ENCODE measurements at regions not wholly inside any gene's neighbourhood (a gene's known extent, or its start where the extent isn't known, plus 50 kb on each side); places are given as distances from the start of the nearest gene placed in this dataset.

GRCh38 chr4:121554382-121554781, 142.4 kb downstream of the ANXA5 start:
- no peak overlapping the region for H3K27ac ChIP-seq (ENCODE audit: low read length)
- no peaks in the 10 kb centered on the region for H3K79me2 ChIP-seq (ENCODE audit: low read length)
- H3K9me2 ChIP-seq (replicated peaks; ENCODE audit: insufficient read depth, low read length) = no peaks in the 10 kb centered on the region
- DNase-seq = no peak
- no peak overlapping the region for H2AFZ ChIP-seq (ENCODE audit: low read length)
- H3K36me3 ChIP-seq (ENCODE audit: insufficient read depth, low read length) = no peaks in the 10 kb centered on the region
- H3K27me3 ChIP-seq (ENCODE audit: low read length) = no peaks in the 10 kb centered on the region; the same call in 1 of the 2 replicates
- H3K4me3 ChIP-seq (ENCODE audit: low read length) = no peak overlapping the region
- H3K4me1 ChIP-seq (ENCODE audit: low read length) = no peaks in the 10 kb centered on the region
- no peak overlapping the region for H3K4me2 ChIP-seq (ENCODE audit: low read depth, low read length, poor library complexity, severe bottlenecking)
- H3K9ac ChIP-seq (ENCODE audit: low read length) = no peak overlapping the region
- H3K9me3 ChIP-seq (ENCODE audit: low read length) = no peaks in the 10 kb centered on the region
- no peaks in the 10 kb centered on the region for H4K20me1 ChIP-seq (ENCODE audit: insufficient read depth, low read depth, low read length)

- H3K4me1 ChIP-seq (ENCODE audit: low read length) = no peaks in the 10 kb centered on the region
- no peaks in the 10 kb centered on the region for H3K9me2 ChIP-seq (replicated peaks; ENCODE audit: insufficient read depth, low read length)
- no peak overlapping the region for H2AFZ ChIP-seq (ENCODE audit: low read length)
- no peak overlapping the region for H3K4me3 ChIP-seq (ENCODE audit: low read length)
- no peaks in the 10 kb centered on the region for H3K36me3 ChIP-seq (ENCODE audit: insufficient read depth, low read length)
- DNase-seq = no peak
- H3K9ac ChIP-seq (ENCODE audit: low read length) = no peak overlapping the region
- no peaks in the 10 kb centered on the region; the same call in 1 of the 2 replicates for H3K27me3 ChIP-seq (ENCODE audit: low read length)
- H3K9me3 ChIP-seq (ENCODE audit: low read length) = no peaks in the 10 kb centered on the region
- H4K20me1 ChIP-seq (ENCODE audit: insufficient read depth, low read depth, low read length) = no peaks in the 10 kb centered on the region
- no peak overlapping the region for H3K4me2 ChIP-seq (ENCODE audit: low read depth, low read length, poor library complexity, severe bottlenecking)
- no peak overlapping the region for H3K27ac ChIP-seq (ENCODE audit: low read length)
- no peaks in the 10 kb centered on the region for H3K79me2 ChIP-seq (ENCODE audit: low read length)
Measured at GRCh38 chr4:121551881-121552280, 144.9 kb downstream of the ANXA5 start.

GRCh38 chr4:121551271-121551670, 145.5 kb downstream of the ANXA5 start:
- no peaks in the 10 kb centered on the region for H3K4me1 ChIP-seq (ENCODE audit: low read length)
- H3K9me3 ChIP-seq (ENCODE audit: low read length) = no peaks in the 10 kb centered on the region
- no peak overlapping the region for H3K4me2 ChIP-seq (ENCODE audit: low read depth, low read length, poor library complexity, severe bottlenecking)
- no peak overlapping the region for H2AFZ ChIP-seq (ENCODE audit: low read length)
- H3K9ac ChIP-seq (ENCODE audit: low read length) = no peak overlapping the region
- DNase-seq = no peak
- H4K20me1 ChIP-seq (ENCODE audit: insufficient read depth, low read depth, low read length) = no peaks in the 10 kb centered on the region
- H3K4me3 ChIP-seq (ENCODE audit: low read length) = no peak overlapping the region
- H3K27me3 ChIP-seq (ENCODE audit: low read length) = no peaks in the 10 kb centered on the region
- no peaks in the 10 kb centered on the region for H3K9me2 ChIP-seq (replicated peaks; ENCODE audit: insufficient read depth, low read length)
- H3K36me3 ChIP-seq (ENCODE audit: insufficient read depth, low read length) = no peaks in the 10 kb centered on the region
- H3K27ac ChIP-seq (ENCODE audit: low read length) = no peak overlapping the region
- H3K79me2 ChIP-seq (ENCODE audit: low read length) = no peaks in the 10 kb centered on the region

DNA sequence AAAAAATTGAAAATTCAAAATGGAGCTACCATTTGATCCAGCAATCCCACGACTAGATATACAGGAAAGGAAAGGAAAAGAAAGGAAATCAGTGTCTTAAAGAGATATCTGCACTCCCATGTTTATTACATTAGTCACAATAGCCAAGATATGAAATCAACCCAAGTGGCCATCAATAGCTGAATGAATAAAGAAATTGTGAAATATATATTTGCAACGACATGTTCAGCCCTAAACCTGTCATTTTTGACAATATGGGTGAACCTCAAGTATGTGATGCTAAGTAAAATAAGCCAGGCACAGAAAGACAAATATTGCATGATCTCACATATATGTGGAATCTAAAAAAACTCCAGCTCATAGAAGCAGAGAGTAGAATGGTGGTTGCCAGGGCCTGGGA, 155.1 kb downstream of the ANXA5 start:
- H4K20me1 ChIP-seq (ENCODE audit: insufficient read depth, low read depth, low read length) = no peaks in the 10 kb centered on the region
- no peaks in the 10 kb centered on the region for H3K79me2 ChIP-seq (ENCODE audit: low read length)
- H3K36me3 ChIP-seq (ENCODE audit: insufficient read depth, low read length) = no peaks in the 10 kb centered on the region
- H3K4me2 ChIP-seq (ENCODE audit: low read depth, low read length, poor library complexity, severe bottlenecking) = no peak overlapping the region
- no peak overlapping the region for H2AFZ ChIP-seq (ENCODE audit: low read length)
- DNase-seq = no peak
- H3K27ac ChIP-seq (ENCODE audit: low read length) = no peak overlapping the region
- H3K9ac ChIP-seq (ENCODE audit: low read length) = no peak overlapping the region
- H3K4me1 ChIP-seq (ENCODE audit: low read length) = no peaks in the 10 kb centered on the region
- no peaks in the 10 kb centered on the region for H3K27me3 ChIP-seq (ENCODE audit: low read length)
- H3K9me2 ChIP-seq (replicated peaks; ENCODE audit: insufficient read depth, low read length) = no peaks in the 10 kb centered on the region
- no peaks in the 10 kb centered on the region for H3K9me3 ChIP-seq (ENCODE audit: low read length)
- no peak overlapping the region for H3K4me3 ChIP-seq (ENCODE audit: low read length)

GRCh38 chr4:121535351-121535750, 154.5 kb upstream of the QRFPR start:
- DNase-seq = no peak
- no peak overlapping the region for H3K27ac ChIP-seq (ENCODE audit: low read length)
- no peaks in the 10 kb centered on the region for H3K4me1 ChIP-seq (ENCODE audit: low read length)
- no peak overlapping the region for H3K4me3 ChIP-seq (ENCODE audit: low read length)
- no peaks in the 10 kb centered on the region for H3K79me2 ChIP-seq (ENCODE audit: low read length)
- no peaks in the 10 kb centered on the region for H4K20me1 ChIP-seq (ENCODE audit: insufficient read depth, low read depth, low read length)
- H3K9me2 ChIP-seq (replicated peaks; ENCODE audit: insufficient read depth, low read length) = no peaks in the 10 kb centered on the region
- no peak overlapping the region for H3K4me2 ChIP-seq (ENCODE audit: low read depth, low read length, poor library complexity, severe bottlenecking)
- no peaks in the 10 kb centered on the region for H3K36me3 ChIP-seq (ENCODE audit: insufficient read depth, low read length)
- H3K27me3 ChIP-seq (ENCODE audit: low read length) = no peaks in the 10 kb centered on the region
- no peak overlapping the region for H3K9ac ChIP-seq (ENCODE audit: low read length)
- H3K9me3 ChIP-seq (ENCODE audit: low read length) = no peaks in the 10 kb centered on the region
- H2AFZ ChIP-seq (ENCODE audit: low read length) = no peak overlapping the region

- Histone ChIP-seq H3K4me3 (ENCODE audit: low read length) (no peak overlapping the region), H3K9me3 (ENCODE audit: low read length) (no peaks in the 10 kb centered on the region), H3K4me1 (ENCODE audit: low read length) (no peaks in the 10 kb centered on the region), H2AFZ (ENCODE audit: low read length) (no peak overlapping the region), H3K9me2 (replicated peaks; ENCODE audit: insufficient read depth, low read length) (no peaks in the 10 kb centered on the region), H3K27ac (ENCODE audit: low read length) (no peak overlapping the region), H3K79me2 (ENCODE audit: low read length) (no peaks in the 10 kb centered on the region), H3K27me3 (ENCODE audit: low read length) (no peaks in the 10 kb centered on the region), H4K20me1 (ENCODE audit: insufficient read depth, low read depth, low read length) (no peaks in the 10 kb centered on the region), H3K4me2 (ENCODE audit: low read depth, low read length, poor library complexity, severe bottlenecking) (no peak overlapping the region), H3K36me3 (ENCODE audit: insufficient read depth, low read length) (no peaks in the 10 kb centered on the region), H3K9ac (ENCODE audit: low read length) (no peak overlapping the region)
- DNase-seq = no peak
Measured at GRCh38 chr4:121534187-121534586, 153.4 kb upstream of the QRFPR start.

GRCh38 chr4:121526509-121526908, 145.7 kb upstream of the QRFPR start:
- Histone ChIP-seq H3K9me3 (ENCODE audit: low read length) (no peaks in the 10 kb centered on the region), H2AFZ (ENCODE audit: low read length) (no peak overlapping the region), H4K20me1 (ENCODE audit: insufficient read depth, low read depth, low read length) (no peaks in the 10 kb centered on the region), H3K4me1 (ENCODE audit: low read length) (no peaks in the 10 kb centered on the region), H3K27me3 (ENCODE audit: low read length) (no peaks in the 10 kb centered on the region), H3K9ac (ENCODE audit: low read length) (no peak overlapping the region), H3K9me2 (replicated peaks; ENCODE audit: insufficient read depth, low read length) (no peaks in the 10 kb centered on the region), H3K27ac (ENCODE audit: low read length) (no peak overlapping the region), H3K4me2 (ENCODE audit: low read depth, low read length, poor library complexity, severe bottlenecking) (no peak overlapping the region), H3K36me3 (ENCODE audit: insufficient read depth, low read length) (no peaks in the 10 kb centered on the region), H3K79me2 (ENCODE audit: low read length) (no peaks in the 10 kb centered on the region), H3K4me3 (ENCODE audit: low read length) (no peak overlapping the region)
- DNase-seq = no peak

GRCh38 chr4:121519236-121519838, 138.5 kb upstream of the QRFPR start:
- no peak overlapping the region for H3K9ac ChIP-seq (ENCODE audit: low read length)
- no peaks in the 10 kb centered on the region for H3K4me1 ChIP-seq (ENCODE audit: low read length)
- no peaks in the 10 kb centered on the region for H3K36me3 ChIP-seq (ENCODE audit: insufficient read depth, low read length)
- no peak for DNase-seq
- H4K20me1 ChIP-seq (ENCODE audit: insufficient read depth, low read depth, low read length) = no peaks in the 10 kb centered on the region
- H2AFZ ChIP-seq (ENCODE audit: low read length) = no peak overlapping the region
- peaks cover 5% of the 10 kb centered on the region; the same call in 1 of the 2 replicates for H3K9me3 ChIP-seq (ENCODE audit: low read length)
- peaks cover 7% of the 10 kb centered on the region; the same call in 1 of the 2 replicates for H3K9me2 ChIP-seq (replicated peaks; ENCODE audit: insufficient read depth, low read length)
- H3K79me2 ChIP-seq (ENCODE audit: low read length) = no peaks in the 10 kb centered on the region
- no peaks in the 10 kb centered on the region for H3K27me3 ChIP-seq (ENCODE audit: low read length)
- H3K27ac ChIP-seq (ENCODE audit: low read length) = no peak overlapping the region
- no peak overlapping the region for H3K4me2 ChIP-seq (ENCODE audit: low read depth, low read length, poor library complexity, severe bottlenecking)
- no peak overlapping the region for H3K4me3 ChIP-seq (ENCODE audit: low read length)

All from Karpas-422 (cell line).